PFSK-1 (cell line): ENCODE measurements at regions not wholly inside any gene's neighbourhood (a gene's known extent, or its start where the extent isn't known, plus 50 kb on each side); places are given as distances from the start of the nearest gene placed in this dataset.

Experiments used
- POLR2AphosphoS5 ChIP-seq: IDR thresholded peaks from 2 replicates; pipeline ENCODE4 v1.6.1; 2012; ENCODE audit warnings: low read depth, mild to moderate bottlenecking, control low read depth, low read length, moderate library complexity
- REST ChIP-seq, 2 experiments: IDR thresholded peaks; 2 replicates each; pipeline versions ENCODE4 v1.6.1 to v1.8.0; 2011 to 2012; ENCODE audit warnings: low read depth in 2 of 2, low read length in 2 of 2, control low read depth in 1 of 2, inconsistent platforms in 1 of 2, mild to moderate bottlenecking in 1 of 2, moderate library complexity in 1 of 2; ENCODE audit not compliant: insufficient read depth in 1 of 2
- SIN3A ChIP-seq: IDR thresholded peaks from 2 replicates; pipeline ENCODE4 v1.6.1; 2012; ENCODE audit warnings: mild to moderate bottlenecking, low read length, moderate library complexity, borderline replicate concordance; ENCODE audit not compliant: insufficient read depth
- TAF1 ChIP-seq: IDR thresholded peaks from 2 replicates; pipeline ENCODE4 v1.6.1; 2012; ENCODE audit warnings: low read length, control low read depth, borderline replicate concordance; ENCODE audit not compliant: insufficient read depth

DNA sequence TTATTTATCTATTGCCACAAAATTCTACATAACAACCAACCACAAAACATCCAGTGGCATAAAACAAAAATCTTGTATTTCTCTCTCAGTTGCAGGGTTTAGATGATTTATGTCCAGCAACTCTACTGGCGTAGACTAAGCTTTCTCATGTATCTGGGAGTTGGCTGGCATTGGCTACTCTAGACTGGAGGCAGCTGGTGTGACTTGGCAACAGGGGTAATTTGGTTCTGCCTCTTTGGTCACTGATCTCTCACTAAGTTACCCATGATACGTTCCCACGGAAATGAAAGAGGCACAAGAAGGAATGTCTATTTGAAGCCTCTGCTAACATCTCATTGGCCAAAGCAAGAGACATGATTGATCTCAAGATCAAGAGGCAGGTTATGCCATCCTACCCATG, 144.0 kb downstream of the HS3ST3B1 start:
- TF ChIP-seq POLR2AphosphoS5 (no peak), SIN3A (no peak), REST (IDR thresholded peaks at IDR 0.05; ENCODE audit: insufficient read depth in 1 of 2, low read depth in 2 of 2, low read length in 2 of 2) (no peak), TAF1 (no peak)
